GM23248 (cell line): ENCODE measurements at regions not wholly inside any gene's neighbourhood (a gene's known extent, or its start where the extent isn't known, plus 50 kb on each side); places are given as distances from the start of the nearest gene placed in this dataset.
"Not testable (repeated sequence)": the region's sequence is repeated elsewhere in the genome, so short reads cannot be mapped to it uniquely, and the experiment has no call there.

Experiments
- EZH2 ChIP-seq: fragments of 200-600 bp; sonication (generic); IDR thresholded peaks from 2 replicates; pipeline ENCODE4 v1.6.1; 2018; ENCODE audit warnings: antibody characterized with exemption, mild to moderate bottlenecking; ENCODE audit not compliant: insufficient read depth, poor library complexity, severe bottlenecking
- EZH2phosphoT487 ChIP-seq: fragments of 200-600 bp; sonication (generic); IDR thresholded peaks from 2 replicates; pipeline ENCODE4 v1.6.1; 2018; ENCODE audit warnings: antibody characterized with exemption, moderate library complexity, mild to moderate bottlenecking, low read depth; ENCODE audit not compliant: insufficient read depth

- not testable (repeated sequence) for TF ChIP-seq EZH2, EZH2phosphoT487
These were observed 105.4 kb upstream of the SULF2 start for GRCh38 chr20:47890708-47891107.
